ACC112 (cell line): ENCODE measurements at regions not wholly inside any gene's neighbourhood (a gene's known extent, or its start where the extent isn't known, plus 50 kb on each side); places are given as distances from the start of the nearest gene placed in this dataset.

ENCODE experiments used
- H2AFZ ChIP-seq: fragments of 200-600 bp; sonication (generic); one replicate; pipeline ENCODE4 v1.6.0; 2017; ENCODE audit warnings: antibody characterized with exemption, low read length; ENCODE audit not compliant: unreplicated experiment
- H3K27ac ChIP-seq: fragments of 200-600 bp; sonication (generic); 2 replicates; pipeline ENCODE4 v1.5.1; 2014; ENCODE audit warnings: low read depth, mild to moderate bottlenecking, antibody characterized with exemption, low read length, moderate library complexity
- H3K27me3 ChIP-seq: fragments of 200-600 bp; sonication (generic); 2 replicates; pipeline ENCODE4 v1.6.1; 2014; ENCODE audit warnings: mild to moderate bottlenecking, antibody characterized with exemption, low read length, moderate library complexity, mixed read lengths; ENCODE audit not compliant: insufficient read depth
- H3K36me3 ChIP-seq: fragments of 200-600 bp; sonication (generic); 2 replicates; pipeline ENCODE4 v1.6.1; 2016; ENCODE audit warnings: mild to moderate bottlenecking, antibody characterized with exemption, low read length, moderate library complexity, mixed read lengths; ENCODE audit not compliant: insufficient read depth
- H3K4me1 ChIP-seq: fragments of 200-600 bp; sonication (generic); one replicate; pipeline ENCODE4 v1.6.1; 2016; ENCODE audit warnings: low read length, mixed read lengths; ENCODE audit not compliant: insufficient read depth, unreplicated experiment, control insufficient read depth
- H3K4me3 ChIP-seq: fragments of 200-600 bp; sonication (generic); 2 replicates; pipeline ENCODE4 v1.5.1; 2014; ENCODE audit warnings: mild to moderate bottlenecking, low read depth, low read length
- H3K79me2 ChIP-seq: fragments of 200-600 bp; sonication (generic); one replicate; pipeline ENCODE4 v1.6.0; 2016; ENCODE audit warnings: low read length; ENCODE audit not compliant: control insufficient read depth, unreplicated experiment, insufficient read depth

- H2AFZ ChIP-seq, result no peak overlapping the region
- no peaks in the 10 kb centered on the region for H3K79me2 ChIP-seq
- H3K27me3 ChIP-seq, result no peaks in the 10 kb centered on the region
- no peaks in the 10 kb centered on the region for H3K4me1 ChIP-seq
- H3K27ac ChIP-seq, result no peak overlapping the region
- H3K4me3 ChIP-seq, result no peak overlapping the region
- no peaks in the 10 kb centered on the region for H3K36me3 ChIP-seq
Observed at GRCh38 chr10:128609460-128609859, 483.2 kb upstream of the MKI67 start.

DNA sequence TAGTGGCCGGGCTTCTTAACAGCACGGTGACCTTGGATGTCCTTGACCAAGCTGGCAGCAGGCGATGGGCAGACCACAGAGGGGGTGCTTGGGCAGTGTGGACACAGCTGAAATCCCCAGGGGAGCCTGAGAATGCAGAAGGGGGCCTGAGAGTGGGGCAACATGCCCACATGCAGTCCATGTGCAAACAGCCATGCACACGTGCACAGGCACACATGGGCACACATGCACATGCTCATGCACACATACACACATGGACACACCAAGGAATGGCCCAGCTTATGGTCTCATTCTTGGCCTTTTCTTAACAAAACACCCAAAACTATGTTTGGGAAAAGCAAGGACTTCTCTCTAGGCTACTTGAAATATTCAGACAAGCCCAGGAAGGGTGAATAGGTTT, 483.9 kb upstream of the MKI67 start:
- Histone ChIP-seq H3K36me3 (no peaks in the 10 kb centered on the region), H3K79me2 (no peaks in the 10 kb centered on the region), H3K27me3 (no peaks in the 10 kb centered on the region), H3K4me1 (no peaks in the 10 kb centered on the region), H3K4me3 (no peak overlapping the region), H3K27ac (no peak overlapping the region), H2AFZ (no peak overlapping the region)

DNA sequence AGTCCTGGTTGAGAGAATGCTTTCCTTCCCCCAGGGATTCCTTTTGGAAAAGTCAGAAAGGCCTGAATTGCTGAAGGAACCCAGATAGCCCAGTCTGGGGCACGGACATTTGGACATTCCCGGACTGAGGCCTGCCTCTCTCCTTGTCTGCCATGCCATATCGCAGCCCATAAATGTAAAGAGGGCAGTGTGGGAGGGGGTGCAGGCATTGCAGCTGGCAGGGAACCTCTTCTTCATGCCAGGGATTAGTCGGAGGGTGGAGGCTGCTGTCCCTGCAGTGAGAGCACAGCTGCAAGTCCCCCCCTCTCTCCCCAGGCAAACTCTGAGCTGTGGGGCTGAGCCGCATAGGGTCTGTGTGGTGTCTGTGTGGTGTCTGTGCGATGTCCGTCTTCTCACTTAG, 486.0 kb upstream of the MKI67 start:
- Histone ChIP-seq H3K4me1 (no peaks in the 10 kb centered on the region), H3K27me3 (no peaks in the 10 kb centered on the region), H2AFZ (no peak overlapping the region), H3K36me3 (no peaks in the 10 kb centered on the region), H3K27ac (no peak overlapping the region), H3K79me2 (no peaks in the 10 kb centered on the region), H3K4me3 (no peak overlapping the region)

GRCh38 chr10:128612631-128613030, 486.4 kb upstream of the MKI67 start:
- Histone ChIP-seq H3K4me1 (no peaks in the 10 kb centered on the region), H2AFZ (no peak overlapping the region), H3K79me2 (no peaks in the 10 kb centered on the region), H3K27me3 (no peaks in the 10 kb centered on the region), H3K4me3 (no peak overlapping the region), H3K27ac (no peak overlapping the region), H3K36me3 (no peaks in the 10 kb centered on the region)

- Histone ChIP-seq H3K4me1 (no peaks in the 10 kb centered on the region), H3K4me3 (no peak overlapping the region), H3K27ac (no peak overlapping the region), H2AFZ (no peak overlapping the region), H3K27me3 (no peaks in the 10 kb centered on the region), H3K79me2 (no peaks in the 10 kb centered on the region), H3K36me3 (no peaks in the 10 kb centered on the region)
Observed at GRCh38 chr10:128614016-128614605, 487.9 kb upstream of the MKI67 start.

DNA sequence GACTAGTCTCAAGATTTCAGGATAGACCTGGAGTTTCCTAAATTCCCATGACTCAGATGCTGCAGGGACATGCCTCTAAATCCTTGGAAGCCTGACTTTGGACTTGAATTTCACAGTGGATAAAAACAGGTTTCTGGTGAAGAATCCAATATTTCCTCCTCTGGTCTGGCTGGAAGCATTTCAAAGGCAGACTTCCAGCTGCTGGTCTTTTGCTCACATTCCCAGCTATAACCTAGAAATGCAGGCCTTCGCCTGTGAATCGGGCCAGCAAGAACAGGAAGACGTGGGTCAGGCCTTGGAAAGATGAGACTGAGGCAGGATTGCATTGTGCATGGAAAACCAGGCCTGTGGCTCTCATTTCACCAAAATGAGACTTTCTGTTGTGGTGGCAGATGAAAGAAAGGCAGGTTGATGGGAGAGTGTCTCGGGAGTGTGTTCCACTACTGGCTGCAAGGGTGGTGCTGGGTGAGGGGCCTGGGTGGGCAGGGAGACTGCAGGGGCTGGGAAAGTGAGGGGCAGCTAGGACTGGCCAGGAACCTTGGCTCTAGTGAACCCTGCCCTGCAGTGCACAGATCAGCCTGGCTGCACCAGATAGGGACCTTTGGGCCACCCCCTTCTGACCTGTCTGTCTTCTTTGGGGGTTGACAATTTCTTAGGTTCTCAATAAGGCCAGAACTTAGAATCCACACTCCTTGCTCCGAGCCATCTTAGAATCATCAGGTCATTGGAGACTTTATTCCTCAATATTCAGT, 488.8 kb upstream of the MKI67 start:
- Histone ChIP-seq H3K27me3 (no peaks in the 10 kb centered on the region), H3K36me3 (no peaks in the 10 kb centered on the region), H2AFZ (no peak overlapping the region), H3K27ac (no peak overlapping the region), H3K4me3 (no peak overlapping the region), H3K79me2 (no peaks in the 10 kb centered on the region), H3K4me1 (no peaks in the 10 kb centered on the region)

DNA sequence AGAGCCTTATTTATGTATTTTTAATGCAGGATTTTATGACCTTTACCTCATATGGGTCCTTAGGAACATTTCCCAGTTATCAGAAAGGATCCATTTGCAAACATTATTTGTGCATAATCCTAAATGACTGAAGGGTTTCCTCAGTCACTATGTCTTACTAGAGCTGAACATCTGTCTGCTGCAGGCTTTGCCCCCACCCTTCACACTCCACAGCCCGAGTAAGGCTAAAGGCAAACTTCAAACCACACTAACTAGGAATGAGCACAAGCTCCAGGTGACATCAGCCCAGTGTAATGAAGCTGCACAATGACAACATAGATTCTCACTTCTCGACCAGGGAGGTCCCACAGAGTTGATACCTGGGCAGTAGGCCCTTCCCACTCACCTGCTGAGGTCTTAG, 491.3 kb upstream of the MKI67 start:
- Histone ChIP-seq H3K79me2 (no peaks in the 10 kb centered on the region), H3K36me3 (no peaks in the 10 kb centered on the region), H3K27ac (no peak overlapping the region), H3K4me1 (no peaks in the 10 kb centered on the region), H3K27me3 (no peaks in the 10 kb centered on the region), H2AFZ (no peak overlapping the region), H3K4me3 (no peak overlapping the region)

- Histone ChIP-seq H3K36me3 (no peaks in the 10 kb centered on the region), H2AFZ (no peak overlapping the region), H3K27ac (no peak overlapping the region), H3K4me1 (no peaks in the 10 kb centered on the region), H3K4me3 (no peak overlapping the region), H3K27me3 (no peaks in the 10 kb centered on the region), H3K79me2 (no peaks in the 10 kb centered on the region)
Observed at GRCh38 chr10:128622706-128623105, 496.5 kb upstream of the MKI67 start.

- H3K27me3 ChIP-seq, result no peaks in the 10 kb centered on the region
- H3K4me1 ChIP-seq, result no peaks in the 10 kb centered on the region
- no peak overlapping the region for H3K27ac ChIP-seq
- no peak overlapping the region for H3K4me3 ChIP-seq
- no peak overlapping the region for H2AFZ ChIP-seq
- no peaks in the 10 kb centered on the region for H3K36me3 ChIP-seq
- H3K79me2 ChIP-seq, result no peaks in the 10 kb centered on the region
Observed at GRCh38 chr10:128623776-128624175, 497.6 kb upstream of the MKI67 start.

DNA sequence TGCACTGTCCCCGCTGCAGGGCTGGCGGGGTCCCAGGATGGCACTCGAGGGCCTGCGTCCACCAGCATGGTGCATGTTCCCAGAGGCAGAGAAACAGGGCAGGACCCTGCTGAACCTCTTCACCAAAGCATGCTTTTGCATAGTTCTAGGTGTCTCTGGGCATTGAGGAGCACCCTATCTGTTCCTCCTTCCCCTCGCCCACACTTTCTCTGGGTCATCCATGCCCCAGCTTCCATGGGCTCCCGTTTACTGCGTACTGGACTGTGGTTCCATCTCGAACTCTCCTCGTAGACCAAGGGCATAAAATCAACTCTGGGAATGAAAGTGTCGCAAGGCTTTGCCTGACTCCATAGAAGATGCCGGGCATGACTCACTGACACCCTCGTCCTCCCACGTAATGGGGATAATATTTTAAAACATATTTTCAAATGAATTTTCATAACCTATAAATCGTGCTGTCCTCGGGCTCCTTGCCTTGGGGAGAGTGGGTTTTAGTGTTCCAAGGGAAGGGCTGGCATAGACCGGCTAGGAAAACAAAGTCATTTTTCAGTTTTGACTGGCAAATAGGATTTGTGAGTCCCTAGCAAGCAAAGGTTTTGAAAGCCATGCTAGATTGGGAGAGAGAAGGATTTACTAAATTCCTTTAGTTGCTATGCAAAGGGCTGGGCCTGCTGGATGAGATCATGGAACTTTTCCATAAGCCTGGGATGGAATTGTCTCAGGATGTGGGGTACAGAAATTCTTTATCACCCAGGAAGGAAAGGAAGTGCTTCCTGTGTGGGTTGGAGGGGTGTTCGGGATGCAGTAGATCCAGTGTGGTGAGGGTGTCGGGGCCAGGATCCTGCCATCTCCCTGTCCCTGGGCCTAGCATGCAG, 498.7 kb upstream of the MKI67 start:
- no peak overlapping the region for H2AFZ ChIP-seq
- H3K36me3 ChIP-seq, result no peaks in the 10 kb centered on the region
- no peaks in the 10 kb centered on the region for H3K4me1 ChIP-seq
- H3K27ac ChIP-seq, result no peak overlapping the region
- no peak overlapping the region for H3K4me3 ChIP-seq
- H3K79me2 ChIP-seq, result no peaks in the 10 kb centered on the region
- no peaks in the 10 kb centered on the region for H3K27me3 ChIP-seq
